Transverse colon (tissue), 3 donors: ENCODE measurements at regions not wholly inside any gene's neighbourhood (a gene's known extent, or its start where the extent isn't known, plus 50 kb on each side); places are given as distances from the start of the nearest gene placed in this dataset.

Experiments used
- CTCF ChIP-seq, 5 experiments: fragments of 200-600 bp in 3 of 5; fragments of 450-650 bp in 2 of 5; sonication (generic) in 3 of 5; IDR thresholded peaks; 1 replicate in 2 of 5; 2 replicates in 3 of 5; pipeline ENCODE4 v1.5.1; 2016 to 2017; ENCODE audit warnings: antibody characterized with exemption in 5 of 5, inconsistent platforms in 3 of 5, mild to moderate bottlenecking in 2 of 5, moderate library complexity in 1 of 5
- EP300 ChIP-seq: sonication (generic); formaldehyde crosslinking; IDR thresholded peaks from one replicate; pipeline ENCODE4 v1.6.1; 2017; ENCODE audit warnings: antibody characterized with exemption, low read depth
- POLR2A ChIP-seq: fragments of 450-650 bp; IDR thresholded peaks from one replicate; pipeline ENCODE4 v1.6.1; 2016; ENCODE audit warnings: antibody characterized with exemption, mild to moderate bottlenecking, moderate library complexity

GRCh38 chr2:19769513-19769912 lies 132.3 kb downstream of the TTC32 start:
- TF ChIP-seq POLR2A (no peak), CTCF (IDR thresholded peaks at IDR 0.05) (no peak), EP300 (no peak)
